NOMO-1 treated with dmso at 0.1 percent for 144 hours (cell line): ENCODE measurements at regions not wholly inside any gene's neighbourhood (a gene's known extent, or its start where the extent isn't known, plus 50 kb on each side); places are given as distances from the start of the nearest gene placed in this dataset.

Experiments
- DNase-seq: peaks from one replicate; lab custom pipeline; 2025; ENCODE audit not compliant: unreplicated experiment; lab: John Stamatoyannopoulos, UW

DNA sequence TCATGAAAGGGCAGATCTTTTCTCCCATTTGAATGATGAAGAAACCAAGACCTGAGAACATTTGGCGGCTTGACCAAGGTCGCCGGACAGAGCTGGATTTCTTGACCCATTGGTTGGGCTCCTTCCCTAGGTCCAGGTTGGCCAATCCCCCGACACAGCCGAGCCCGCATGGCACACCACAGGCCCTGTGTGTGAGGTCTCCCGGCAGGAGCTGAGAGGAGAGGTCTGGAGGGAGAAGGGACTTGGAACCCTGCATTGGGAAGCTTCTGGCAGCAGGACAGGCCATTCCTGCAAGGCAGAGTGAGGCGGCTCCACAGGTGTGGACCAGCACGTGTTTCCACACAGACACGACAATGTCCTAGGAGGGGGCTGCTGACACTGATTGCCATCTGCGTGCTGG is 98.6 kb upstream of the THY1 start:
- DNase-seq, result no peak

GRCh38 chr11:119520966-119521365 is 98.0 kb upstream of the THY1 start:
- DNase-seq, result no peak

DNA sequence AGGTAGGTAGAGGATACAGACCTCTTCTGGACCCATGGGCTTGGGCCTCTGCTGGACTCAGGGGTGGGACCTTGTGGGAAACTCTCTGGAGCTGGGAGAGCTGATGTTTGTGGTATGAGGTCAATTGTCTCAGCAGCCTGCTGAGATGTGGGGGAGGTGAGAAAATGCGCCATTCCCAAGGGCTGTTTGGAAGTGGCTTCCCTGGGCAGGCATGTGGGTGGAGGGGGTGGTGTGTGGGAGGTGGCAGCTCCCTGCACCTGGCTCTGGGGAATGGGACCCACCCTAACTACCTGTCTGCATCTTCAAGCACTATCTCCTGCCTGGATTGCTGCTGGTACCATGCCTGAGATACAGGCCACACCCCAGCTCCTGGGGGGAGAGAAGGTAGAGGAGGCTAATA is 97.4 kb upstream of the THY1 start:
- DNase-seq, result no peak

GRCh38 chr11:119519796-119520195 is 96.8 kb upstream of the THY1 start:
- DNase-seq, result no peak

- no peak for DNase-seq
These were observed 96.1 kb upstream of the THY1 start for GRCh38 chr11:119518746-119519730.

DNA sequence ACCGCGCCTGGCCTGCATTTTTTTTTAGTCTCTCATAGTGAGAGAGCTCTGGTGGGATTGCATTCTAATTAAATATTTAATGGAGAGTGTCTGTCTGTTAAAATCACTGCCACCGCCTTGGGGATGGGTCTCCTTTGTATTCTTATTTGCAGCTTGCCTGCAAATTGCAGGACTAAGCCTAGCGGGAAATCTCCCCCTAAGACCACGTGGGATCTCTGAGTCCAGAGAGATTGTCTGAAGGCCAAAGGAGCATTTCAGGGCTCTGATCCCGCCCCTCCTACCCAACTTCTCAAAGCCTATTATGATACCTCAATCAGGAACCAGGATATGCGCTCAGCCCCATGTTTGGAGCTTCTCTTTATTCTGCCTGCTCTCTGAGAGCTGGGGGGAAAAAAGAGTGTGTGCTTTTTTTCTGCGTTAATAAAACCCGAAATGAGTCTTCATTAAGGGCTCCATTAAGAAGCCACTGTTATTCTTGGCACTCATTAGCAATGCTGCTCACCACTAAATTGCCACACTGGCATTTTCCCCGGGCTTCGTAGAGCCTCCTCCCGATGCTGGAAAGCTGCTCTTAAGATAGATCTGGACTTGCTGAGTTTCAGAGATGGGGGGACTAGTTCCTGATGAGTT is 92.9 kb upstream of the THY1 start:
- DNase-seq, result no peak

- no peak for DNase-seq
These were observed 90.8 kb upstream of the THY1 start for GRCh38 chr11:119513806-119514170.

- DNase-seq, result no peak
These were observed 90.3 kb upstream of the THY1 start for GRCh38 chr11:119513131-119513805.

- no peak for DNase-seq
These were observed 89.4 kb upstream of the THY1 start for GRCh38 chr11:119512369-119512768.

DNA sequence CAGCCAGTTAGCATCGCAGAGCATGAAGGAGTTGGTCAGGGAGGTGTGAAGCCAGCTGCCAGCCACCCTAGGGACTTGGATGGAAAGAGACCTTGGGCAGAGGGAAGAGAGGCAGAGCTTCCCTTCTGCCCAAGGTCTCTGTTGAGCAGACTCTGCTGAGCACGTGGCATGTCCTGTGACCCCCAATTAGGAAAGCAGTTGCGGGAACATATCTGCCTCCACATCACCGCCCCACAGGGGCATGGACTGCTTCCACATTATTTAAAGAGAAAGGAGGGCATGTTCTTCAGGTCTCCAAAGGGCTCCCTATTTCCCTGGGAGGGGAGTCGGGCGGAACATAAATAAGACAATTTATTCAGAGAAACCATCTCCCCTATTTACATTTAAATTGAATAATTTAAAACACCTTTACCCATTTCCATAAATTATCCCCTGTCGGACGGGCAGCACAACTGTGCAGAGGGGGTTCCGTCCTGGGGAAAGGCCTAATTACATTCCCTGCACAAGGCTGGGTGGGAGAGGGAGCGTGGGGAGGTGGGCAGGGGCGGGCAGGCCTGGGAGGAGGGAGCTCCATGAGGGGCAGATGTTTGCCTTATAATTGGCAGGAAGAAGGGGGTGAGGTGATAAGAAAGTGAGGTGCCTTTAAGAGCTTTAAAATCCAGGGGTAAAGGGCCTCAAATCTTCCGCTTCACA is 88.8 kb upstream of the THY1 start:
- DNase-seq, result no peak

DNA sequence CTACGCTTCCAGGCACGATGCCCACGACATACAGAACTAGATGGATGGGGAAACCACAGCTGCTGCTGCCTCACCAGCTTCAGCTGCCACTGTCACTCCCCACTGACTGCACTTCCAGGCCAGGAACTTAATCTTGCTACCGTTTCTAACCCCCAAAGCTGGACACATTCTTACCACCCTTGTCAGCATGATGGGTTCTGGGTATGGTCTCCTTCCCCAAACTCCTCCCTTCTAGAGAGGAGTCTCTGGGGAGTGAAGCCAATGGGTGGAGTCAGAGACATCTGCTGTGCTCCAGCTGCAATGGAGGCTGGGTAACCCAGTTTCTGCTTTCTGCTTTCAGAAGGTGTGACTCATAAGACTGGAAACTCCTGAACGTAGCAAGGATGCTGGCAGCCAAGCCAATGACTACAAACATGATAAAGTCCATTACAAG is 87.0 kb upstream of the THY1 start:
- peak; percentile 67 for DNase-seq

GRCh38 chr11:119509282-119509841 is 86.4 kb upstream of the THY1 start:
- no peak for DNase-seq

DNA sequence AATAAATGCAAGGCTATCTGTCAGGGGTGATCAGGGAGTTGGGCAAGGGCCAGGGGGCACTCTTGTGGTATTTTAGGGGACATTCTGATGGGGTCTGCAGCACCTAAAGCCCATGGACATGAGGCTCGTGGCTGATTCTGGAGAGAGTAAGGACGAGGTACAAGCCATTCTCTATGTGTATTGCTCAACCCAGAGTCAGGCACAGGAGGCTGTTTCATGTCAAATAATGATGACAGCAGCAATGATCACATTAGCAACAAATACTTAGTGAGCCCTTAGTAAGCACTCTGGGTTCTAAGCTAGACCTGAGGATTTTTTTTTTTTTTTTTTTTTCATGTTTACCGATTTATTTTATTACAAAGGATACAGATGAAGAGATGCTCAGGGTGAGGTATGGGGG is 83.5 kb upstream of the THY1 start:
- no peak for DNase-seq

GRCh38 chr11:119505861-119506260 is 82.9 kb upstream of the THY1 start:
- peak; percentile 11 for DNase-seq

DNA sequence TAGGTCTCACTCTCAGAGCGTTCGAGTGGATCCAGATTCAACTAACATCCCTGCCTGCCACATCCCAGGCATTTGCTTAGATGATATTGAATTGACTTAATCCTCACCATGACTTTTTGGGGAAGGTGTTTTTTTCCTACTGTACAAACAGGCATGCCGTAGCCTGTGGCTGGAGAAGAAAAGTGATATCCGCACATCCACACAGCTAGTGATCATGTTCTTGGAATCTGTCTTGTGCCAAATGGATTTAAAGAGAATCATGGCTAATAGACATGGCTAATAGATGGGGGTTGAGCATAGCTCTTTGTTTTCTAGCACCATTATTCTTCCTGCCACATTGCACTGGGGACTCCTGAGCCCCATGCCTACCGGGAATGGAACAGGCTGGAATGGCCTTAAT is 82.1 kb upstream of the THY1 start:
- DNase-seq, result no peak

DNA sequence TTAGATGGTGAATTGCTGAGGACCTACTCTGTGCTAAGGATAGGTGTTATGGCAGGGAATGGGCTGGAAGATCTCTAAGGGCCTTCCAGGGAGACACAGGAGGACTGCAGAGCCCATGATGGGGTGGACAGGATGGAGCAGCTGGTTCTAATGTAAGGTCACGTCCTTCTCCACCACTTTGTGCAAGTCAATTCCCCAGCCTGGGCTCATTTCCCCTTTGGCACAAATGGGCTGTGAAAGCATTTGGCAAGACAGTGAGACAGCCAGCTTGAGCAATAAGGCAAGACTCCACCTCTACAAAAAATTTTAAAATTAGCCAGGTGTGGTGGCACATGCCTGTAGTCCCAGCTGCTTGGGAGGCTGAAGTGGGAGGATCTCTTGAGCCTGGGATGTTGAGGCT is 81.4 kb upstream of the THY1 start:
- DNase-seq, result peak; percentile 23

GRCh38 chr11:119501777-119502405 is 78.9 kb upstream of the THY1 start:
- DNase-seq, result no peak

DNA sequence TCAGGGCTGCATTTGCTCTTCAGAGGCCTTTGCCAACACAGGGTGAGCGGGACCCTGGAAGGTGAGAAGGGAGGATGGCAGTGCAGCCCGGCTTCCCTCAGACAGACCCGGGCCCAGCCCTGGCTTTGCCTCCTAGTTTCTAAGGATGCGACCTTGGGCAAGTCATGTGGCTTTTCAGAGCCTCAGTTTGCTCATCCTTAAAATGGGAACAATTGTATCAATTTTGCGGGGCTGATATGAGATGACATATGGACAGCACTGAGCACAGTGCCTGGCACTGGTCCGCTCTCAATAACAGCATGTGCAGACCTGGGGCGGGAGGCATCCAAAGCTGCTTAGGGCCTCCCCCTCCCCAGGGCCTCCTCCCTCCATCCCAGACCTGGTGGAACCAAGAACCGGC is 74.7 kb upstream of the THY1 start:
- DNase-seq, result no peak

- DNase-seq, result no peak
These were observed 74.0 kb upstream of the THY1 start for GRCh38 chr11:119496997-119497396.

DNA sequence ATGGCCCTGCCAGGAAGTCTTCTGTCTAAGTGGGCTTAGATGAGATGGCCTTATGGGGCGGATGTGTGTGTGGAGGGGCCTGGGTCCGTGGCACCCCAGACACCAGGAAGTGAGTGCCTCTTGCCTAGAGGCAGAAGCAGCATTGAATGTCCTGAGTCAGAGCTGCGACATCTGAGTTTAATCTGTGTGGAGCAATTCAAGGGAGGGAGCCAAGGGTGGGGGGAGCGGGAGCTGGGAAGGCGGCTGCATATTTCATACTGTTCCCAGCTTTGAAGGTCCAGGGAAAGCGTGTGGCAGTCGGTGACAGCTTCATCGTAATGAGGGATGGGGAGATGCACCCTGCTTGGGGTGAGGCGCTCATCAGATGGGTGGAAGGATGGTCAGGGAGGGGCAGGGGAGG is 73.5 kb upstream of the THY1 start:
- DNase-seq, result no peak

DNA sequence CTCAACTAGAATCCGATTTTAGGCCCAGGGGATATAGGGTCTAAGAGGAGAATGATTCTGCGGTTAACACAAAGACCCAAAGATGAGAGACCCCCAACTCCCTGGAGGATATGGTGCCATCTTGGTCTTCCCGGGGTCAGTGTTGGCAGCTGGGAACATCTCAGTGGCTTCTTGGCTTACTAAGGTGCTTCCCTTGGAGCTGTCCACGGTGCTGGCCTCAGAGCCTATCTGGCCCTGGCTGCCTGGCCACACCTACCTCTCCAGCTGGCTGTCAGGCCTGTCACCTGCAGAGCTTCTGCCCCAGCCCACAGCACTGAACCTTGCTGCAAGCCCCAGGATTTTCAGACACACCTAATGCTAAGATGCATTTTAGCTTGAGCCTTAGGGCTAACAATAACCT is 70.7 kb upstream of the THY1 start:
- no peak for DNase-seq
